HG03520 (cell line): ENCODE measurements at regions not wholly inside any gene's neighbourhood (a gene's known extent, or its start where the extent isn't known, plus 50 kb on each side); places are given as distances from the start of the nearest gene placed in this dataset.
"Not testable (repeated sequence)": the region's sequence is repeated elsewhere in the genome, so short reads cannot be mapped to it uniquely, and the experiment has no call there.

Experiments used
- ATAC-seq: cut with Tn5 transposase; IDR thresholded peaks from one replicate; pipeline ENCODE4 v1.9.1; 2021; ENCODE audit warnings: mild to moderate bottlenecking, moderate library complexity; ENCODE audit not compliant: unreplicated experiment

GRCh38 chr4:71081192-71081591, 87.7 kb downstream of the DCK start:
- no peak for ATAC-seq

GRCh38 chr4:71093745-71094144, 100.3 kb downstream of the DCK start:
- ATAC-seq, result no peak

- ATAC-seq, result no peak
Measured at GRCh38 chr4:71094201-71094600, 100.8 kb downstream of the DCK start.

DNA sequence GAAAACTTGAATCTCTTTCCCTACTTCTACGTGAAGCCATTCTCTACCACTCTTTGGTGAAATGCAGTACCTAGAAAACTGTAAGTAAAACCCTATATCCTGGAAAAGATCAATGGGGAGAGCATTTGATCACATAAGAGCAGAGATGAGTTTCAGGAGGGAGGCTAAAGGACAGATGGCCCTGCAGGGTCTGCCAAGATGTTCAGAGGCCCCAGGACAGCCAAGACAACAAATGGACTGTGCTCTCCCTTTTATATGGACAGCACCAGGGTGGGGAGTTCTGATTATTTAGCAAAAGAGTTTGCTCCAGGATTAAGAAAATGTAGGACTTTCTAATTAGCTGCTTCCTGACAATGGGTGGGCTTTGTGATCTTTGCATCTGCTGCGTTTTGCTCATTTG, 101.7 kb downstream of the DCK start:
- ATAC-seq, result no peak

- ATAC-seq, result no peak
Measured at GRCh38 chr4:71095545-71095944, 102.1 kb downstream of the DCK start.

GRCh38 chr4:71107726-71108125, 114.3 kb downstream of the DCK start:
- no peak for ATAC-seq

DNA sequence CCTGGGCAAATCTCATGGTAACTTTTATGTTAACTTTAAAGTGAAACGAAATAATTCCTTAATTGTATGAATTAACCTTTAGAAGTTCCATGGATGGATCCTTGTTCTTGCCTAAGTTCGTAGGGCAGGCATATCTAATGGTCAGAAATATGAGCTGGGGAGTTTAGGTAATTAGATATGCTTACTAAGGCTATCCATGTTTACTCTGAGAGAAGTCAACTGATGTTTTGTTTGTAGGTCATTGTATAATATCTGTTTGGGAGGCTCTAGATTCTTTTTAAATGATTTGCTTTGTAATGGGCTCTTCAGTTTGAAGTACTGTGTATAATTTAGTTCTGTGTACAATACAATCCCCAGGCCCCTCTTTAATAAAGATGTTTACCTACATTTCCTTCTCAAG, 117.0 kb downstream of the DCK start:
- ATAC-seq, result no peak

DNA sequence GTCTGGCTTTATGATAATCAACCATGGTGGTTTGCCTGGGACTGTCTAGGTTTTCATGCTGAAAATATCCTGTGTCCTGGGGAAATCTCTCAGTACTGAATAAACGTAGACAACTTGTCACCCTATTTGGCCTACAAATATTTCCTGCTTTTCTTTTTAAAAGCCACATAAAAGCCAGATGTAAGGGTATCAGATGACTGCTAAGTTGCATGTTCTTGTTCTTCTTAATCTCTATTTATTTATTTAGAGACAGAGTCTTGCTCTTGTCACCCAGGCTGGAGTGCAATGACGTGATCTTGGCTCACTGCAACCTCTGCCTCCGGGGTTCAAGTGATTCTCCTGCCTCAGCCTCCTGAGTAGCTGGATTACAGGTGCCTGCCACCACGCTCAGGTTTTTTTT, 117.7 kb downstream of the DCK start:
- ATAC-seq, result not testable (repeated sequence)

DNA sequence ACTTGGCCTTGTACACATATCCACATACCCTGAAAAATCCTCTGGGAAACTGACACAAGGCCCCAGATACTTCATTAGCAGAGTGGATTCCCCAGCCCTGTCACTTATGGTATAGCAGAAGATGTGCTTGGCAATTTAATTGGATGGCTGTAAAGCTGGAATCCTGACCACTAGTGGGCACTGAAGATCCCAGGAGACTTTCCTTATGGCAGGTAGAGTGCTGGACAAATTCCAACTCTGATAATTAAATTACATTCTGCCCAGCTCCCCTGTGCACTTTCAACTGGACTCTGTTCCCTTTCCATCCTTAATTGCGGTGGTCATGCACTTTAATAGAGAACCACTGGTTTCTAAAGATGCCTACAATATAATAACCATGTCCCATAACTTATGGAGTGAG, 119.8 kb downstream of the DCK start:
- no peak for ATAC-seq

- no peak for ATAC-seq
Measured at GRCh38 chr4:71120831-71121524, 127.5 kb downstream of the DCK start.

GRCh38 chr4:71123951-71124350, 130.5 kb downstream of the DCK start:
- ATAC-seq, result no peak

- ATAC-seq, result no peak
Measured at GRCh38 chr4:71125137-71125536, 131.7 kb downstream of the DCK start.

- ATAC-seq, result no peak
Measured at GRCh38 chr4:71126719-71127118, 133.3 kb downstream of the DCK start.

DNA sequence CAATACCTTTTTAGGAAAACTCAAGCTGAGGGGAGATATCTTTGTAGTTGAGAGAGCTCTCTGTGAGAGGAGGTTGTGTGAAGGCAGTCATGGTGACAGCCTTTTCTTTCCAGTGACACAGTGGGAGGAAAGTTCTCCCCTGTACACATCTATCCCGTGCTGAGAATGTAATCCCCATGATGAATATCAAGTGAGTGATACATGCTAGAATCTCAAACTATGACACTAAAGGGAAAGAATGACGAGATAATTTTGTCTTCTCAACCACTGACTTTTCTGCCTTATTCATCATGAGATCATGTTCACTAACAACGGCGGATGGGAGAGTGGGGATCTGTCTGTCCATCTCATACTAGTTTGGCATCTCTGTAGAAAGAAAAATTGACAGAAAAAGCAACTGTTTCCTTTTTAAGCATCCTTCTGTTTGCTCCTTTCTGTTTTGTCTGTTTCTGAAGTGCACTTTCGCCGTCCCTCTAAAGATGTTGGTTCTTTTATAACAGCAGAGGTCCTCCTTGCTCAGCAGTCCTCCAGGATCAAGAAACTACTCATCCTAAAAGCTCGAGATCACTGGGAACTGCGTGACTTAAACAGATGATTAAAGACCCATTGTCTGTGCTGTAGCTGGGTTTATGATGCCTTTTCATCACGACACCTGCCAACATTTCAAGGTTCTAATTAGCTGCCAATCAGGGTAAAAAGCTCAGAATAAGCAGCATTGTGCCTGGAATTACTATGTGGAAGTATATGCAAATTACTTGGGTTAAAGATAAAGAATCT, 137.6 kb downstream of the DCK start:
- ATAC-seq, result no peak

- ATAC-seq, result no peak
Measured at GRCh38 chr4:71132486-71132885, 139.0 kb downstream of the DCK start.

GRCh38 chr4:71133491-71133890, 140.0 kb downstream of the DCK start:
- no peak for ATAC-seq

- no peak for ATAC-seq
Measured at GRCh38 chr4:71136071-71136470, 142.6 kb downstream of the DCK start.

DNA sequence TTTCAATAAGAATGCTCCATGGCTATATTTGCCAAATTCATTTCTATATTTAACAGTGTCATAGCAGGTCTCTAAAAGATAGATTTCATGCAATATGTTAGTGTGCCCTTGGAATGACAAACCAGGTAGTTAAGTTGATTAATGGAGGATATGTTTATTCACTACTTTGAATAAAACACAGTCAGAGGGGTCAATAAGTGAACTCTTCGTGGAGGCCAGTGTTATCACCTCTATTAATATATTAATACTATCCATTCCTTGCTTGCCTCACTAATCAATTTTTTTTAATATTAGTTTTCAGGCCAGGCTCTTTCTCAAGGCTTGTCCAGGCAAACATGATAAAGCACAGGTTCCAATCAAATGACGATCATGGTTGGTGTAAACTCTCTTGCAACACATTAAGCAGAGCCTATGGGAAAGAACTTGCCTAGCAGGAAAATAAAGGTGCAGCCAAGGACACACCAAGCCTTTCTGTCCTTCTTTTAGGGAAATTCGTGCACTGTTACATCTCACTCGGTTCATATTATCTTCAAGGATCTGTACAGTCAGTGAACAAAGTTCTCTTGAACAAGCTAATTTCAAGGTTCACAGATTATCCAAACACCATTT, 144.7 kb downstream of the DCK start:
- ATAC-seq, result no peak

GRCh38 chr4:71140563-71140962, 147.1 kb downstream of the DCK start:
- ATAC-seq, result no peak

DNA sequence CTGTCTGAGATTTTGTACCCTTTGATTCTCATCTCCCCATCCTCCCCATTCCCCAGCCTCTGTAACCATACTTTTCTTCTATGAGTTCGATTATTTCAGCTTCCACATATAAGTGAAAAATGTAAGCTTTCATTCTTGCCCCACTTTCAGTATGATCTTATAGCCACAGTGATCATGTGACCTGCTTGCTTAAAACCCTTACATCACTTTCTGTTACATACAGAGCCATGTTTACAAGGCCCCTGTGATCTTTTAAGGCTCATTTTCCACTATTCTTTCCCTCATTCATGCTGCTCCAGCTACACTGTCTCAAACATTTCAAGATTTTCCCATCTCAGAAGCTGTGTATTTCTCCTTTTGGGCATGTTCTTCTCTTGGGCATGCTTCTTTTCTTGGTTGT, 147.7 kb downstream of the DCK start:
- peak; percentile 67 for ATAC-seq

GRCh38 chr4:71147261-71147660, 153.8 kb downstream of the DCK start:
- ATAC-seq, result no peak

DNA sequence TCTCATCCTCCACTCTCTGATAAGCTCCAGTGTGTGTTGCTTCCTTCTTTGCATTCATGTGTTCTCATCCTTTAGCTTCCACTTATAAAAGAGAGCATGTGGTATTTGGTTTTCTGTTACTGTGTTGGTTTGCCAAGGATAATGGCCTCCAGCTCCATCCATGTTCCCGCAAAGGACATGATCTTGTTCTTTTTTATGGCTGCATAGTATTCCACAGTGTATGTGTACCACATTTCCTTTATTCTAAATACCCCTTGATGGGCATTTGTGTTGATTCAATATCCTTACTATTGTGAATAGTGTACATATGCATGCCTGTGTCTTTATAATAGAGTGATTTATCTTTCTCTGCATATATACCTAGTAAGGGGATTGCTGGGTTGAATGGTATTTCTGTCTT, 155.1 kb downstream of the DCK start:
- ATAC-seq, result no peak
